Common myeloid progenitor, CD34-positive (primary cell): ENCODE measurements at regions not wholly inside any gene's neighbourhood (a gene's known extent, or its start where the extent isn't known, plus 50 kb on each side); places are given as distances from the start of the nearest gene placed in this dataset.
"Not testable (repeated sequence)": the region's sequence is repeated elsewhere in the genome, so short reads cannot be mapped to it uniquely, and the experiment has no call there.

Experiments used
- CTCF ChIA-PET: fragments of 350-600 bp; sonication (Branson Sonifier 250); formaldehyde crosslinking; loops from one replicate; lab custom pipeline; 2021; ENCODE audit warnings: antibody characterized with exemption; lab: Charles Lee
- POLR2A ChIA-PET: fragments of 350-600 bp; sonication (Branson Sonifier 250); formaldehyde crosslinking; loops from one replicate; lab custom pipeline; 2021; ENCODE audit warnings: antibody characterized with exemption; lab: Charles Lee
- DNase-seq, 3 donors: peaks; one replicate each; pipeline versions ENCODE4 v3.0.0 to v3.0.0-alpha.2; 2013
- H3K27ac ChIP-seq, 2 experiments: 1 replicate in 1 of 2; 2 replicates in 1 of 2; pipeline ENCODE4 v1.7.0; 2013; ENCODE audit warnings: inconsistent platforms in 2 of 2, low read length in 2 of 2, mild to moderate bottlenecking in 2 of 2, low read depth in 1 of 2, moderate library complexity in 1 of 2; ENCODE audit not compliant: severe bottlenecking in 2 of 2, insufficient read depth in 1 of 2, poor library complexity in 1 of 2
- H3K27me3 ChIP-seq, 5 experiments: replicated peaks in 2 of 5; 1 replicate in 3 of 5; 2 replicates in 2 of 5; pipeline versions ENCODE4 v1.6.1 to v1.7.0; 2013; ENCODE audit warnings: low read length in 4 of 5, mild to moderate bottlenecking in 2 of 5, moderate library complexity in 2 of 5, inconsistent platforms in 1 of 5; ENCODE audit not compliant: insufficient read depth in 5 of 5, control insufficient read depth in 4 of 5
- H3K36me3 ChIP-seq, 4 experiments: 1 replicate in 2 of 4; 2 replicates in 2 of 4; pipeline versions ENCODE4 v1.6.1 to v1.7.0; 2013; ENCODE audit warnings: low read length in 3 of 4, control low read depth in 1 of 4, mild to moderate bottlenecking in 1 of 4; ENCODE audit not compliant: control insufficient read depth in 4 of 4, insufficient read depth in 4 of 4
- H3K4me1 ChIP-seq, 4 experiments: 1 replicate in 3 of 4; 2 replicates in 1 of 4; pipeline versions ENCODE4 v1.6.1 to v1.7.1; 2013; ENCODE audit warnings: low read length in 3 of 4, mild to moderate bottlenecking in 3 of 4, control low read depth in 1 of 4, inconsistent platforms in 1 of 4, moderate library complexity in 1 of 4; ENCODE audit not compliant: control insufficient read depth in 4 of 4, insufficient read depth in 4 of 4; ENCODE audit errors: control extremely low read depth in 1 of 4
- H3K4me3 ChIP-seq, 7 experiments: 1 replicate in 4 of 7; 2 replicates in 3 of 7; pipeline versions ENCODE4 v1.5.1 to v1.7.0; 2013; ENCODE audit warnings: mild to moderate bottlenecking in 7 of 7, low read length in 6 of 7, moderate library complexity in 6 of 7, inconsistent platforms in 2 of 7, low read depth in 2 of 7, control low read depth in 1 of 7; ENCODE audit not compliant: insufficient read depth in 4 of 7, control insufficient read depth in 1 of 7; ENCODE audit errors: extremely low read depth in 1 of 7
- H3K9me3 ChIP-seq, 5 experiments: 1 replicate in 4 of 5; 2 replicates in 1 of 5; pipeline versions ENCODE4 v1.6.1 to v1.7.1; 2013; ENCODE audit warnings: low read length in 4 of 5, mild to moderate bottlenecking in 2 of 5, inconsistent platforms in 1 of 5, low read depth in 1 of 5, moderate library complexity in 1 of 5; ENCODE audit not compliant: control insufficient read depth in 4 of 5, insufficient read depth in 2 of 5; ENCODE audit errors: control extremely low read depth in 1 of 5
- WGBS: methylation state at CpG from one replicate; pipeline ENCODE4 v1.1.5; 2013; ENCODE audit not compliant: insufficient coverage; 5-methylcytosine and 5-hydroxymethylcytosine counted together

DNA sequence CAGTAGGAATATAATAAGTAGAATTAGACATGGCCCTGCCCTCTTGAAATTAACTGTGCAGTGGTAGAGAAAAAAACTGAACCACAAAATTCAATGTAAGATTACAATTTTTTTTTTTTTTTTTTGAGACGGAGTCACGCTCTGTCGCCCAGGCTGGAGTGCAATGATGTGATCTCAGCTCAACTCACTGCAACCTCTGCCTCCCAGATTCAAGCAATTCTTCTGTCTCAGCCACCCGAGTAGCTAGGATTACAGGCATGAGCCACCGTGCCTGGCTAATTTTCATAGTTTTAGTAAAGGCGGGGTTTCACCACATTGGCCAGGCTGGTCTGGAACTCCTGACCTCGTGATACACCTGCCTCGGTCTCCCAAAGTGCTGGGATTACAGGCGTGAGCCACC lies 864.3 kb downstream of the EFNB2 start:
- H3K4me1 ChIP-seq, H3K27me3 ChIP-seq, H3K27ac ChIP-seq, H3K36me3 ChIP-seq, POLR2A ChIA-PET, H3K9me3 ChIP-seq, DNase-seq, CTCF ChIA-PET, H3K4me3 ChIP-seq: not testable (repeated sequence)
- 100% methylated on average over 7 of the region's 9 CpGs for WGBS

DNA sequence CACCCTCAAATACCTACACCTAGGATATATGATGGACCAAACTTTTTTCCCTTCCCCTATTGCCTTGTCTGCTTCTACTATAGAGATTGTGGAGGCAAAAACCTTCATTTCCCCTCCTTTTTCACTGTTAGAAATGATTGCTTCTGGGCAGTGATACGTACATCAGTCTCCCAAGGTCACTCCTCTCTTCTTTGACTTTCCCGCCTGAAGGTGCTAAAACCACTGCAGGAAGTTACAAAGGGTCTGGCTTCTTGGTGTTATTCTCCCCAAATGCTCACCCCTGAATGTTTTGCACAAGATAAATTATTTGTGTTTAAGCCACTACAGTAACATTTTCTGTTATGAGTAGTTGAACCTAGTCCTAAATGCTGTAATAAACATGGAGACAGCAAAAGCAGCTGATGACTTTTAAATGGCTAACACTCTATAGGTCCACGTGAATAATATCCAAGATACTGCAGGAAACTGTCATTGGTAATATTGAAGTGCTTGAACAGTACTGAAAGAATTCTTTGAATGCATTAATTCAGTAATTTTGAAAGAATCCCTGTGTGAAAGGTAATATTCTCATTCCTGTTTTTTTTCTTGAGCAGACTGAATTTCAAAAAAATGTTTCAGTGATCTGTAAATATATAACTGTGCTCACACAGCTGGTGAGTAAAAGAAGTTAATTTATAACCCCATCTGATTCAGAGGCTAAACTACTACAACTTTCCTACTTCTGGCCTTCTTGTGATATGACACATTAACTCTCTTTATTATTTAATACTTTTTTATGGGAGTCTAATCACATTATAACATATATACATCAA lies 865.1 kb downstream of the EFNB2 start:
- no peak for DNase-seq
- POLR2A ChIA-PET = no interaction called here

DNA sequence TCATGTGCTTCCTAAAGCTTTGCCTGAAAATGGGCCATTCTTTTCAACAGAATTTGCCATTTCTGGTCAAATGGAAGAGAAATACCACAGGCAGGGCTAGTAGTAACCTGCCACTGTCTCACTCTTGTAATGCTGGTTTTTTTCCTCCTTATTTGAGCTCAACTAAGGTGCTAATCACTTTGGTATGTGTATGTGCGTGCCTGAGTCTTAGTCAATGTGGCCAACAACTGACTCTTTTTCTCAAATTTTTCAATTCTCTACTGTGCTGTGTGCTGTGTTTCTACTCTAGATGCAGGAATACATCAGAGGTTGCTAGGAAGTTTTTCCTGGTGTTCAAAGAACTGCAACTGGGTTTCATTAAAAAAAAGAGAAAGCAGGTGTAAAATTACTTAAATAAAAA lies 870.2 kb downstream of the EFNB2 start:
- ChIA-PET POLR2A (no interaction called here), CTCF (no interaction called here)
- H3K27ac ChIP-seq = no peak overlapping the region
- H3K4me3 ChIP-seq = no peak overlapping the region
- H3K27me3 ChIP-seq = no peaks in the 10 kb centered on the region
- no peaks in the 10 kb centered on the region for H3K9me3 ChIP-seq
- no peaks in the 10 kb centered on the region for H3K4me1 ChIP-seq
- no peak for DNase-seq
- WGBS = no CpG with 5 or more reads among the region's 1 CpG
- H3K36me3 ChIP-seq = no peaks in the 10 kb centered on the region

More for the DNA sequence above, 865.1 kb downstream of the EFNB2 start:
- 95% methylated on average over 3 of the region's 3 CpGs for WGBS
- Histone ChIP-seq H3K4me1 (no peaks in the 10 kb centered on the region), H3K9me3 (no peaks in the 10 kb centered on the region), H3K4me3 (no peak overlapping the region), H3K27ac (no peak overlapping the region), H3K27me3 (no peaks in the 10 kb centered on the region), H3K36me3 (no peaks in the 10 kb centered on the region)
- CTCF ChIA-PET = no interaction called here

DNA sequence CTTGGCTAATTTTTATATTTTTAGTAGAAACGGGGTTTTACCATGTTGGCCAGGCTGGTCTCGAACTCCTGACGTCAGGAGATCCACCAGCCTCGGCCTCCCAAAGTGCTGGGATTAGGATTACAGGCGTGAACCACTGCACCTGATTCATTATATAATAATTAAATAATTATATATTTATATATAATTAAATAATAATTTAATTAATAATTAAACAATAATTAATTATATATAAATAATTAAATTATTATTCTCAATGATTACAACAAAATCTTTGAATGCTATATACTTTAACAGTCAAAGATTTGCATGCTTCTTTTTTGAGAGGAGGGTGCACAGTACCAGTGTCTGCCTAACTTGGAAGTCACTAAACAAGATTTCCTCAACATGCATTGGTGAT lies 872.3 kb downstream of the EFNB2 start:
- no peak overlapping the region for H3K4me3 ChIP-seq
- no peak for DNase-seq
- ChIA-PET CTCF (no interaction called here), POLR2A (no interaction called here)
- no peaks in the 10 kb centered on the region for H3K27me3 ChIP-seq
- H3K36me3 ChIP-seq = no peaks in the 10 kb centered on the region
- H3K27ac ChIP-seq = no peak overlapping the region
- WGBS = 100% methylated on average over 2 of the region's 5 CpGs
- H3K9me3 ChIP-seq = no peaks in the 10 kb centered on the region
- no peaks in the 10 kb centered on the region for H3K4me1 ChIP-seq

DNA sequence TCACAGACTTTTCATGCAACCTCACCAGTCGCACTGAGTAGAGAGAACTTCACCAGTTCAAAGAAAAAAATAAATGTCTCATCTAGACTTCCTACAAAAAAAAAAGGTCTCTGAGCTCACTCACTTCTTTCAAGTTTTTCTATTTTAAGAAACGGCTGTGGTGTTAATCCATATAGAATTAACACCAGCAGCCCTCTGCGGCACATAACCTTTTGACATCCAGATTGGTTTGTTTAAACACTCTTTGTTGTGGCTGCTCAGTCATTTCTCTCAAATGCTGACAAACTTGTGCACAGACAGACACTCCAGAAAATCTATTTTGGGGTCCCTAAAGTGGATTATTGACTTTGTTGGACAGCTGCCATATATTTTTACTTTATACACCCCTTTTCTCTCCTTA lies 874.9 kb downstream of the EFNB2 start:
- Histone ChIP-seq H3K9me3 (no peaks in the 10 kb centered on the region), H3K4me1 (no peaks in the 10 kb centered on the region), H3K27me3 (no peaks in the 10 kb centered on the region), H3K4me3 (no peak overlapping the region), H3K36me3 (no peaks in the 10 kb centered on the region), H3K27ac (no peak overlapping the region)
- WGBS = 100% methylated on average over 2 of the region's 3 CpGs
- no peak for DNase-seq
- ChIA-PET POLR2A (no interaction called here), CTCF (no interaction called here)

DNA sequence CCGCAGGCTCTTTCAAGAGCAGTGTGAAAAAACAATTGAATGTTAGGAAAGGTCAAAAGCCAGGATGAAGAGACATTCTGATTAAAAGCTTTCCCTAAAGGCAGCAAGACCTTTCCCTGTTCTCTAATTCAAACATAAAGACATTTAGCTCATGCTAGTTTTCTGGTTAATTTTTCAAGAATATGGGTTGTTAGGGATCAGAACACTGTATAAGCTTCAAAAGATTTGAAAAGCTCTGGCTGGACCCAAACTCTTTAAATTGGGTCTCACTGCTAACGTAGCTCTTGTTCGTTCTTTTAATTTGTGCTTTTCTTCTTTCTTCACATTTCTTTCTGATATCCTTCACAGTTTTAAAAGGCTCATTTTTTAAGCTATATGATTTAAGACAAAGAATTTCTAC lies 877.0 kb downstream of the EFNB2 start:
- H3K27me3 ChIP-seq = no peaks in the 10 kb centered on the region
- H3K4me3 ChIP-seq = no peak overlapping the region
- no peaks in the 10 kb centered on the region for H3K4me1 ChIP-seq
- H3K27ac ChIP-seq = no peak overlapping the region
- CTCF ChIA-PET = no interaction called here
- H3K9me3 ChIP-seq = no peaks in the 10 kb centered on the region
- POLR2A ChIA-PET = interaction anchor here (0.5 kb wide), 1 partner anchor 1844 kb away, joined by 3 read pairs; no protein-coding TSS in a partner anchor
- DNase-seq = no peak
- no peaks in the 10 kb centered on the region for H3K36me3 ChIP-seq
- WGBS = 100% methylated on average over 1 of the region's 3 CpGs

DNA sequence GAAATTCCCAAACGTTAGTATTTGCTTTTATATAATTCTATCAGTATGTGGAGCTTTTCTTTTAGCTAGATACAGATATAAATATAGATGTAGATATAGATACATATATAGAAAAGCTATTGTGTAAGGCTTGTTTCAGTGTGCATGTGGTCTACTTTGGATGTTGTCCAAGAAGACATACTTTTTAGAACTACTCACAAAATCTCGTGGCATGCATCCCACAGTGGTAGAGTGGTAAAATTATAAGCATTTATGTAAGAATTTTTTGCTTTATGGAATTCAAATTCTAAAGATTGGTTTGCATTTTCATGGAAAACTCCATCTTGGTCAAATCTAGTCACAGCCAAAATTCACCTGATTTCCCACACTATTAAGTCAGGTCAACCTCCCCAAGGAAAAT lies 880.4 kb downstream of the EFNB2 start:
- DNase-seq = no peak
- H3K36me3 ChIP-seq = no peaks in the 10 kb centered on the region
- ChIA-PET POLR2A (no interaction called here), CTCF (no interaction called here)
- H3K27ac ChIP-seq = no peak overlapping the region
- H3K27me3 ChIP-seq = no peaks in the 10 kb centered on the region
- H3K4me1 ChIP-seq = no peaks in the 10 kb centered on the region
- H3K4me3 ChIP-seq = no peak overlapping the region
- WGBS = no CpG with 5 or more reads among the region's 2 CpGs
- no peaks in the 10 kb centered on the region for H3K9me3 ChIP-seq
